Ishikawa (cell line): ENCODE measurements at regions not wholly inside any gene's neighbourhood (a gene's known extent, or its start where the extent isn't known, plus 50 kb on each side); places are given as distances from the start of the nearest gene placed in this dataset.

ENCODE experiments used
- CEBPB ChIP-seq: IDR thresholded peaks from 2 replicates; pipeline ENCODE4 v1.6.1; 2012
- CREB1 ChIP-seq: IDR thresholded peaks from 2 replicates; pipeline ENCODE4 v1.6.1; 2012; ENCODE audit warnings: low read depth
- EP300 ChIP-seq: IDR thresholded peaks from 2 replicates; pipeline ENCODE4 v1.6.1; 2012; ENCODE audit warnings: borderline replicate concordance
- FOXM1 ChIP-seq: IDR thresholded peaks from 2 replicates; pipeline ENCODE4 v1.6.1; 2012; ENCODE audit warnings: low read depth, borderline replicate concordance
- RAD21 ChIP-seq: IDR thresholded peaks from 2 replicates; pipeline ENCODE4 v1.6.1; 2012; ENCODE audit warnings: low read depth
- TAF1 ChIP-seq: IDR thresholded peaks from 2 replicates; pipeline ENCODE4 v1.6.1; 2012; ENCODE audit warnings: low read depth, mild to moderate bottlenecking
- TCF12 ChIP-seq: IDR thresholded peaks from 2 replicates; pipeline ENCODE4 v1.6.1; 2012; ENCODE audit warnings: low read depth
- TEAD4 ChIP-seq: IDR thresholded peaks from 2 replicates; pipeline ENCODE4 v1.6.1; 2012
- ZBTB7A ChIP-seq: IDR thresholded peaks from 2 replicates; pipeline ENCODE4 v1.6.1; 2012; ENCODE audit warnings: low read depth
- TF ChIP-seq, protein P1 (sequence below): IDR thresholded peaks from 2 replicates; pipeline ENCODE4 v1.6.1; 2012
- TF ChIP-seq, protein P2 (sequence below): IDR thresholded peaks from 2 replicates; pipeline ENCODE4 v1.6.1; 2012; ENCODE audit warnings: low read depth, mild to moderate bottlenecking

DNA sequence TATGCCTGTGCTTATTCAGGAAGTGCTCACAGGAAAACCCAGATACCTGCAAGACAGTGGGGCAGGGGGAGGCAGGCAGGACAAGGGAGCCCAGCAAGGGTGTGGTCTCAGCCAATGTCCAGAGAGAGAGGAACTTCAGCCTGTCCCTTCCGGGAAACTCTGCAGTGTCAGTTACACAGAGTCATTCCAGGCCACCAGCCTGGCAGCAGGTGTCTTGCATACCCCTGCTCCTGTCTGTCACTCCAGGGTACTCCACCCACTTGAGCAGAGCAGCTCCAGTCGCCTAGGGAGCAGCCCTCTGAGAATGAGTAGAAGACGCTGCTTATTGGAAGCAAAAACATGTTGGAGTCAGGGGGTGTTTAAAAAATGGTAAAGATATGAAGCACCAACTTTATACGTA, 431.2 kb upstream of the RGMA start:
- TF ChIP-seq EP300 (no peak), TAF1 (no peak), CREB1 (no peak), FOXM1 (no peak), RAD21 (no peak), TEAD4 (no peak), CEBPB (no peak), ZBTB7A (no peak), TCF12 (no peak)
- TF ChIP-seq, protein P1, sequence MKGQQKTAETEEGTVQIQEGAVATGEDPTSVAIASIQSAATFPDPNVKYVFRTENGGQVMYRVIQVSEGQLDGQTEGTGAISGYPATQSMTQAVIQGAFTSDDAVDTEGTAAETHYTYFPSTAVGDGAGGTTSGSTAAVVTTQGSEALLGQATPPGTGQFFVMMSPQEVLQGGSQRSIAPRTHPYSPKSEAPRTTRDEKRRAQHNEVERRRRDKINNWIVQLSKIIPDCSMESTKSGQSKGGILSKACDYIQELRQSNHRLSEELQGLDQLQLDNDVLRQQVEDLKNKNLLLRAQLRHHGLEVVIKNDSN: no peak
- TF ChIP-seq, protein P2, sequence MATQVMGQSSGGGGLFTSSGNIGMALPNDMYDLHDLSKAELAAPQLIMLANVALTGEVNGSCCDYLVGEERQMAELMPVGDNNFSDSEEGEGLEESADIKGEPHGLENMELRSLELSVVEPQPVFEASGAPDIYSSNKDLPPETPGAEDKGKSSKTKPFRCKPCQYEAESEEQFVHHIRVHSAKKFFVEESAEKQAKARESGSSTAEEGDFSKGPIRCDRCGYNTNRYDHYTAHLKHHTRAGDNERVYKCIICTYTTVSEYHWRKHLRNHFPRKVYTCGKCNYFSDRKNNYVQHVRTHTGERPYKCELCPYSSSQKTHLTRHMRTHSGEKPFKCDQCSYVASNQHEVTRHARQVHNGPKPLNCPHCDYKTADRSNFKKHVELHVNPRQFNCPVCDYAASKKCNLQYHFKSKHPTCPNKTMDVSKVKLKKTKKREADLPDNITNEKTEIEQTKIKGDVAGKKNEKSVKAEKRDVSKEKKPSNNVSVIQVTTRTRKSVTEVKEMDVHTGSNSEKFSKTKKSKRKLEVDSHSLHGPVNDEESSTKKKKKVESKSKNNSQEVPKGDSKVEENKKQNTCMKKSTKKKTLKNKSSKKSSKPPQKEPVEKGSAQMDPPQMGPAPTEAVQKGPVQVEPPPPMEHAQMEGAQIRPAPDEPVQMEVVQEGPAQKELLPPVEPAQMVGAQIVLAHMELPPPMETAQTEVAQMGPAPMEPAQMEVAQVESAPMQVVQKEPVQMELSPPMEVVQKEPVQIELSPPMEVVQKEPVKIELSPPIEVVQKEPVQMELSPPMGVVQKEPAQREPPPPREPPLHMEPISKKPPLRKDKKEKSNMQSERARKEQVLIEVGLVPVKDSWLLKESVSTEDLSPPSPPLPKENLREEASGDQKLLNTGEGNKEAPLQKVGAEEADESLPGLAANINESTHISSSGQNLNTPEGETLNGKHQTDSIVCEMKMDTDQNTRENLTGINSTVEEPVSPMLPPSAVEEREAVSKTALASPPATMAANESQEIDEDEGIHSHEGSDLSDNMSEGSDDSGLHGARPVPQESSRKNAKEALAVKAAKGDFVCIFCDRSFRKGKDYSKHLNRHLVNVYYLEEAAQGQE: no peak
